ENCODE measurements at regions not wholly inside any gene's neighbourhood (a gene's known extent, or its start where the extent isn't known, plus 50 kb on each side); places are given as distances from the start of the nearest gene placed in this dataset.

- Histone ChIP-seq H3F3A (replicated peaks; ENCODE audit: low read depth) (no peaks in the 10 kb centered on the region), H3K27ac (ENCODE audit: low read depth) (no peak overlapping the region), H3K4me1 (ENCODE audit: insufficient read depth) (no peaks in the 10 kb centered on the region), H3K36me3 (ENCODE audit: insufficient read depth) (no peaks in the 10 kb centered on the region; the same call in 1 of the 2 replicates), H2AFZ (no peak overlapping the region), H3K9me2 (ENCODE audit: insufficient read depth) (0 out of 2 replicates have a peak, but pooled peaks cover 4% of the 10 kb centered on the region), H4K20me1 (replicated peaks; ENCODE audit: insufficient read depth) (no peaks in the 10 kb centered on the region), H3K79me2 (replicated peaks; ENCODE audit: insufficient read depth) (no peaks in the 10 kb centered on the region), H3K27me3 (ENCODE audit: insufficient read depth) (no peaks in the 10 kb centered on the region), H3K4me2 (no peak overlapping the region), H3K4me3 (no peak overlapping the region)
- peaks cover 2% of the 10 kb centered on the region; the same call in 1 of the 3 replicates for H3K9me3 Mint-ChIP-seq
- no peaks in the 10 kb centered on the region; the same call in 2 of the 3 replicates for H3K36me3 Mint-ChIP-seq (ENCODE audit: low read depth)
- DNase-seq (ENCODE audit: low spot score) (no peak), ATAC-seq (no peak)
- no peak overlapping the region for H3K4me3 Mint-ChIP-seq
- no peak overlapping the region for H3K27ac Mint-ChIP-seq
- peaks cover 8% of the 10 kb centered on the region for H3K27me3 Mint-ChIP-seq (ENCODE audit: insufficient read depth, low read depth, poor library complexity)
- TF ChIP-seq STAT1 (IDR thresholded peaks at IDR 0.05; ENCODE audit: unreplicated experiment) = no peak
- peaks cover 3% of the 10 kb centered on the region; the same call in 1 of the 3 replicates for H3K4me1 Mint-ChIP-seq
Measured at GRCh38 chr16:13643412-13643811, 276.5 kb upstream of the ERCC4 start.

GRCh38 chr16:13645601-13646245 is 274.2 kb upstream of the ERCC4 start:
- no peak overlapping the region for H3K4me3 Mint-ChIP-seq
- Histone ChIP-seq H3K36me3 (ENCODE audit: insufficient read depth) (no peaks in the 10 kb centered on the region; the same call in 1 of the 2 replicates), H3K4me3 (no peak overlapping the region), H3K27ac (ENCODE audit: low read depth) (no peak overlapping the region), H3K79me2 (replicated peaks; ENCODE audit: insufficient read depth) (no peaks in the 10 kb centered on the region), H3K4me2 (no peak overlapping the region), H3K27me3 (ENCODE audit: insufficient read depth) (no peaks in the 10 kb centered on the region), H2AFZ (no peak overlapping the region), H3K9me2 (ENCODE audit: insufficient read depth) (0 out of 2 replicates have a peak, but pooled peaks cover 4% of the 10 kb centered on the region), H3F3A (replicated peaks; ENCODE audit: low read depth) (no peaks in the 10 kb centered on the region), H3K4me1 (ENCODE audit: insufficient read depth) (no peaks in the 10 kb centered on the region), H4K20me1 (replicated peaks; ENCODE audit: insufficient read depth) (no peaks in the 10 kb centered on the region)
- no peak overlapping the region for H3K27ac Mint-ChIP-seq
- peaks cover 2% of the 10 kb centered on the region; the same call in 1 of the 3 replicates for H3K9me3 Mint-ChIP-seq
- DNase-seq (ENCODE audit: low spot score) (no peak), ATAC-seq (no peak)
- H3K4me1 Mint-ChIP-seq = peaks cover 3% of the 10 kb centered on the region; the same call in 1 of the 3 replicates
- peaks cover 8% of the 10 kb centered on the region for H3K27me3 Mint-ChIP-seq (ENCODE audit: insufficient read depth, low read depth, poor library complexity)
- no peaks in the 10 kb centered on the region; the same call in 2 of the 3 replicates for H3K36me3 Mint-ChIP-seq (ENCODE audit: low read depth)
- TF ChIP-seq EZH2 (IDR thresholded peaks at IDR 0.05; ENCODE audit: low read depth, unreplicated experiment) (no peak), CREB1 (CRISPR knock-in tag; IDR thresholded peaks at IDR 0.05; ENCODE audit: low read depth) (no peak), ZNF114 (CRISPR knock-in tag; IDR thresholded peaks at IDR 0.05) (no peak), STAT1 (IDR thresholded peaks at IDR 0.05; ENCODE audit: unreplicated experiment) (no peak)

GRCh38 chr16:13660807-13661206 is 259.1 kb upstream of the ERCC4 start:
- peak in 1 of 2 experiments; percentile 14; a peak in 1 of 4 replicates for TF ChIP-seq CTCF (conservative IDR thresholded peaks at IDR 0.05; ENCODE audit: low read depth in 2 of 2)
- no peak for TF ChIP-seq ETS1 (IDR thresholded peaks at IDR 0.05)
- H3K27ac ChIP-seq (ENCODE audit: low read depth) = no peak overlapping the region
- H3K9me2 ChIP-seq (ENCODE audit: insufficient read depth) = 0 out of 2 replicates have a peak, but pooled peaks cover 6% of the 10 kb centered on the region
- H3K79me2 ChIP-seq (replicated peaks; ENCODE audit: insufficient read depth) = no peaks in the 10 kb centered on the region
- 0 out of 2 replicates have a peak, but pooled peaks cover under 1% of the 10 kb centered on the region for H3K36me3 ChIP-seq (ENCODE audit: insufficient read depth)
- Mint-ChIP-seq H3K9me3 (peaks cover under 1% of the 10 kb centered on the region; the same call in 2 of the 3 replicates), H3K4me1 (no peaks in the 10 kb centered on the region), H3K27ac (no peak overlapping the region), H3K36me3 (ENCODE audit: low read depth) (no peaks in the 10 kb centered on the region), H3K27me3 (ENCODE audit: insufficient read depth, low read depth, poor library complexity) (no peaks in the 10 kb centered on the region), H3K4me3 (no peak overlapping the region)
- no peak for ATAC-seq
- DNase-seq (ENCODE audit: low spot score) = peak; percentile 5
- no peaks in the 10 kb centered on the region for H3K4me1 ChIP-seq (ENCODE audit: insufficient read depth)
- no peak overlapping the region for H3K4me2 ChIP-seq
- H4K20me1 ChIP-seq (replicated peaks; ENCODE audit: insufficient read depth) = no peaks in the 10 kb centered on the region
- H3K27me3 ChIP-seq (ENCODE audit: insufficient read depth) = no peaks in the 10 kb centered on the region
- no peak overlapping the region for H2AFZ ChIP-seq
- no peaks in the 10 kb centered on the region for H3F3A ChIP-seq (replicated peaks; ENCODE audit: low read depth)
- H3K4me3 ChIP-seq = no peak overlapping the region
